ENCODE measurements at regions not wholly inside any gene's neighbourhood (a gene's known extent, or its start where the extent isn't known, plus 50 kb on each side); places are given as distances from the start of the nearest gene placed in this dataset.

DNA sequence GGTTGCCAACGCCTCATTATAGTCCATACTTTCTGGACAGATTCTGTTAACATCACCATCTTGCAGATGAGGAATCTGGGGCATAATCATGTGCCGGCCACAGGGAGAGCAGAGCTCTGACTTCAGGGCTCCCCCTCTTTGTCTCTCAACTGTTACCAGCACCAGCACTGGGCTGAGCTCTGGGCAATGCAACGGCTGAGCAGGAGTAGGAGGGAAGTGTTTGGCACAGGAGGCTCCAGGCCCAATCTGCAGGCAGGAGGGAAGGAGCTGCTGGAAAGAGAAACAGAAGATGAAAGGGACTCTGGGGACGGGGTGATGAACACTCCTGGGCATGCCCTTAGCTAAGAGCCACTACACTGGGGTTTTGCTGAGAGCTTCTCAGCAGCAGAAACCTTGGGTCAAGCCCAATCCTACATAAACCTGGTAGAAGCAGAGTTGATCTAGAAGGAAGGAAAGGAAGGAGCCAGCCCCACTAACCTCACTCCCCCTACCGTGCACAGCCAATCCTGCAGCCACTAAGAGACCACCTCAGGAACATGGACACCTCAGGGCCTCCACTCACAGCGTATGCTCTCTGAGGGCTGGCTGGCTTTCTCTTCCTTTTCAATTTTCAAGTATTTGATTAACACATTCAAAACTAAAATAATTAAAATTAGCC is 73.1 kb upstream of the SPATA12 start:
- H2AFZ ChIP-seq (ENCODE audit: low read length) = peak overlapping the region; percentile 54; the same call in 1 of the 2 replicates
- H3K79me2 ChIP-seq (ENCODE audit: insufficient read depth, low read length) = no peaks in the 10 kb centered on the region
- no peak overlapping the region for H3K4me3 ChIP-seq (ENCODE audit: low read length, poor library complexity, severe bottlenecking)
- H3K4me1 ChIP-seq (ENCODE audit: insufficient read depth, low read length, poor library complexity, severe bottlenecking) = peaks cover 6% of the 10 kb centered on the region
- no peaks in the 10 kb centered on the region for H4K20me1 ChIP-seq (ENCODE audit: insufficient read depth, low read length, poor library complexity, severe bottlenecking)
- no peak overlapping the region for H3K4me2 ChIP-seq (ENCODE audit: low read depth, low read length, poor library complexity, severe bottlenecking)
- no peak for TF ChIP-seq EZH2phosphoT487 (IDR thresholded peaks at IDR 0.05; ENCODE audit: borderline replicate concordance)
- TF ChIP-seq, protein P1, sequence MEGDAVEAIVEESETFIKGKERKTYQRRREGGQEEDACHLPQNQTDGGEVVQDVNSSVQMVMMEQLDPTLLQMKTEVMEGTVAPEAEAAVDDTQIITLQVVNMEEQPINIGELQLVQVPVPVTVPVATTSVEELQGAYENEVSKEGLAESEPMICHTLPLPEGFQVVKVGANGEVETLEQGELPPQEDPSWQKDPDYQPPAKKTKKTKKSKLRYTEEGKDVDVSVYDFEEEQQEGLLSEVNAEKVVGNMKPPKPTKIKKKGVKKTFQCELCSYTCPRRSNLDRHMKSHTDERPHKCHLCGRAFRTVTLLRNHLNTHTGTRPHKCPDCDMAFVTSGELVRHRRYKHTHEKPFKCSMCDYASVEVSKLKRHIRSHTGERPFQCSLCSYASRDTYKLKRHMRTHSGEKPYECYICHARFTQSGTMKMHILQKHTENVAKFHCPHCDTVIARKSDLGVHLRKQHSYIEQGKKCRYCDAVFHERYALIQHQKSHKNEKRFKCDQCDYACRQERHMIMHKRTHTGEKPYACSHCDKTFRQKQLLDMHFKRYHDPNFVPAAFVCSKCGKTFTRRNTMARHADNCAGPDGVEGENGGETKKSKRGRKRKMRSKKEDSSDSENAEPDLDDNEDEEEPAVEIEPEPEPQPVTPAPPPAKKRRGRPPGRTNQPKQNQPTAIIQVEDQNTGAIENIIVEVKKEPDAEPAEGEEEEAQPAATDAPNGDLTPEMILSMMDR (conservative IDR thresholded peaks at IDR 0.05; ENCODE audit: low read length) = peak; percentile 62
- no peaks in the 10 kb centered on the region for H3K9me3 ChIP-seq (ENCODE audit: insufficient read depth, low read depth, low read length)
- no peaks in the 10 kb centered on the region for H3F3A ChIP-seq (ENCODE audit: low read depth)
- no peaks in the 10 kb centered on the region for H3K36me3 ChIP-seq (ENCODE audit: insufficient read depth, low read length)
- H3K9me2 ChIP-seq (replicated peaks; ENCODE audit: low read depth, low read length) = no peaks in the 10 kb centered on the region
- H3K27me3 ChIP-seq (ENCODE audit: insufficient read depth, low read length, poor library complexity, severe bottlenecking) = no peaks in the 10 kb centered on the region
- H3K9ac ChIP-seq (ENCODE audit: low read depth, low read length, poor library complexity, severe bottlenecking) = no peak overlapping the region

DNA sequence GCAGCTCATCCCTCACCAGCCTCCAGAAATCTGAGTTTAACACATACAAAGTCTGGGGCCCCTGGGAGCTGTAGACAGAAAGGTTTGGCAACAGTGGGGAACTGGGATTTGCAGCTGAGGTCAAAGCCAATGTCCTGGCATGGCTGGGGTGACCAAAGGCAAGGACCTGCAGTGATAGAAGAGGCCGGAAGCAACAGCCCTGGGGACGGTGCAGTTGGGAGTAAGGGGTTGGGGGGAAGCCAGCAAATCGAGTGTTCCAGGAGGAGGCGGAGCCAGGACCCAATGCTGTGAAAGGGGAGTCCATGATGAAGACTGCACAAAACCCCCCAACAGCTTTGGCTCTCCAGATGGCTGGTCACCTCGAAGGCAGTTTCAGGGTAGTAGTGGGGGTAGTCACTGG is 74.1 kb upstream of the SPATA12 start:
- Histone ChIP-seq H3F3A (ENCODE audit: low read depth) (no peaks in the 10 kb centered on the region), H3K9me3 (ENCODE audit: insufficient read depth, low read depth, low read length) (no peaks in the 10 kb centered on the region), H4K20me1 (ENCODE audit: insufficient read depth, low read length, poor library complexity, severe bottlenecking) (no peaks in the 10 kb centered on the region), H2AFZ (ENCODE audit: low read length) (no peak overlapping the region), H3K4me3 (ENCODE audit: low read length, poor library complexity, severe bottlenecking) (no peak overlapping the region), H3K36me3 (ENCODE audit: insufficient read depth, low read length) (no peaks in the 10 kb centered on the region), H3K9me2 (replicated peaks; ENCODE audit: low read depth, low read length) (no peaks in the 10 kb centered on the region), H3K27me3 (ENCODE audit: insufficient read depth, low read length, poor library complexity, severe bottlenecking) (no peaks in the 10 kb centered on the region), H3K79me2 (ENCODE audit: insufficient read depth, low read length) (no peaks in the 10 kb centered on the region), H3K4me2 (ENCODE audit: low read depth, low read length, poor library complexity, severe bottlenecking) (no peak overlapping the region), H3K9ac (ENCODE audit: low read depth, low read length, poor library complexity, severe bottlenecking) (no peak overlapping the region), H3K4me1 (ENCODE audit: insufficient read depth, low read length, poor library complexity, severe bottlenecking) (peaks cover 7% of the 10 kb centered on the region)
- TF ChIP-seq, protein P1 (conservative IDR thresholded peaks at IDR 0.05; ENCODE audit: low read length) = no peak
- no peak for TF ChIP-seq EZH2phosphoT487 (IDR thresholded peaks at IDR 0.05; ENCODE audit: borderline replicate concordance)

DNA sequence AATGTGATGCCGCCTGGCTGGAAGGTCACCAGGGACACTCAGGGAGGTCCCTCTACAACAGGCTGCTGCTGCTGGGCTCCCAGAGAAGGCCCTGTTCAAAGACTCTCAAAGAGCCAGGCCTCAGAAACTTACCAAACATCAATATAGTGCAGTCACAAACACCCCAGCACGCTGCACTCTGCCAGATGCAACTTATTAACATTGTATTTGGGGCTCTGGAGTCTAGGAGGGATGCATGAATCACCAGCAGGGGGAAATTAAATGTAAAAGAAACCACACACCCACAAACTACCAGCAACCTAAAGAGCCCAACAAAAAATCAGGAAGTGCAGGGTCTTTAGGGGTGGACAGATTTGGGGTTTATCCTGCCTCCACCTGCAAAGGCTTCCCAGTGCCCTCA is 74.6 kb upstream of the SPATA12 start:
- Histone ChIP-seq H3K9me3 (ENCODE audit: insufficient read depth, low read depth, low read length) (no peaks in the 10 kb centered on the region), H3K9me2 (replicated peaks; ENCODE audit: low read depth, low read length) (no peaks in the 10 kb centered on the region), H3K4me1 (ENCODE audit: insufficient read depth, low read length, poor library complexity, severe bottlenecking) (peaks cover 11% of the 10 kb centered on the region), H3K4me3 (ENCODE audit: low read length, poor library complexity, severe bottlenecking) (no peak overlapping the region), H3K36me3 (ENCODE audit: insufficient read depth, low read length) (no peaks in the 10 kb centered on the region), H3K4me2 (ENCODE audit: low read depth, low read length, poor library complexity, severe bottlenecking) (no peak overlapping the region), H3F3A (ENCODE audit: low read depth) (no peaks in the 10 kb centered on the region), H3K79me2 (ENCODE audit: insufficient read depth, low read length) (no peaks in the 10 kb centered on the region), H3K27me3 (ENCODE audit: insufficient read depth, low read length, poor library complexity, severe bottlenecking) (no peaks in the 10 kb centered on the region), H4K20me1 (ENCODE audit: insufficient read depth, low read length, poor library complexity, severe bottlenecking) (no peaks in the 10 kb centered on the region), H3K9ac (ENCODE audit: low read depth, low read length, poor library complexity, severe bottlenecking) (no peak overlapping the region), H2AFZ (ENCODE audit: low read length) (no peak overlapping the region)
- TF ChIP-seq, protein P1 (conservative IDR thresholded peaks at IDR 0.05; ENCODE audit: low read length) = peak; percentile 34; the same call in 1 of the 2 replicates
- no peak for TF ChIP-seq EZH2phosphoT487 (IDR thresholded peaks at IDR 0.05; ENCODE audit: borderline replicate concordance)
